GM12873 (cell line): ENCODE measurements at regions not wholly inside any gene's neighbourhood (a gene's known extent, or its start where the extent isn't known, plus 50 kb on each side); places are given as distances from the start of the nearest gene placed in this dataset.

Experiments
- CTCF ChIP-seq: IDR thresholded peaks from 2 replicates; pipeline ENCODE4 v1.5.1; 2012; ENCODE audit warnings: low read depth, mild to moderate bottlenecking, moderate library complexity, low read length, control low read depth; ENCODE audit not compliant: insufficient read depth; ENCODE audit errors: missing control alignments

- TF ChIP-seq CTCF = no peak
Observed at GRCh38 chr12:76713986-76714385, 49.9 kb upstream of the ZDHHC17 start.
